Stomach (tissue), 8 donors: ENCODE measurements at regions not wholly inside any gene's neighbourhood (a gene's known extent, or its start where the extent isn't known, plus 50 kb on each side); places are given as distances from the start of the nearest gene placed in this dataset.

ENCODE experiments used
- DNase-seq, 2 donors: peaks; one replicate each; pipeline versions ENCODE4 v3.0.0 to v3.0.0-alpha.2; 2013 to 2019
- H3K27ac ChIP-seq, 5 donors: fragments of 200-600 bp in 4 of 5; sonication (generic) in 4 of 5; one replicate each; pipeline ENCODE4 v1.5.1; 2013 to 2019; ENCODE audit warnings: mild to moderate bottlenecking in 1 of 5, moderate library complexity in 1 of 5
- H3K27me3 ChIP-seq, 3 donors: fragments of 200-600 bp; sonication (generic); one replicate each; pipeline ENCODE4 v1.5.1; 2017 to 2019; ENCODE audit warnings: mixed run types in 1 of 3
- H3K36me3 ChIP-seq, 4 donors: fragments of 200-600 bp; sonication (generic); 1 replicate in 3 of 4; 2 replicates in 1 of 4; pipeline ENCODE4 v1.5.1; 2016 to 2019
- H3K4me1 ChIP-seq, 4 donors: fragments of 200-600 bp; sonication (generic); one replicate each; pipeline ENCODE4 v1.5.1; 2016 to 2019
- H3K4me3 ChIP-seq, 4 donors: fragments of 200-600 bp; sonication (generic) in 3 of 4; one replicate each; pipeline ENCODE4 v1.5.1; 2016 to 2019; ENCODE audit warnings: mild to moderate bottlenecking in 1 of 4
- H3K9me3 ChIP-seq, 4 donors: fragments of 200-600 bp; sonication (generic); one replicate each; pipeline ENCODE4 v1.5.1; 2016 to 2019
- CTCF ChIP-seq, 7 experiments: fragments of 450-650 bp in 4 of 7; fragments of 200-600 bp in 3 of 7; sonication (generic) in 3 of 7; IDR thresholded peaks; one replicate each; pipeline ENCODE4 v1.5.1; 2016 to 2019; ENCODE audit warnings: antibody characterized with exemption in 7 of 7, control low read depth in 2 of 7, mild to moderate bottlenecking in 1 of 7
- EP300 ChIP-seq: sonication (generic); formaldehyde crosslinking; IDR thresholded peaks from one replicate; pipeline ENCODE4 v1.6.1; 2017; ENCODE audit warnings: antibody characterized with exemption
- POLR2A ChIP-seq, 4 donors: fragments of 450-650 bp; IDR thresholded peaks; one replicate each; pipeline ENCODE4 v1.6.1; 2016; ENCODE audit warnings: antibody characterized with exemption in 4 of 4, control low read depth in 2 of 4, mild to moderate bottlenecking in 1 of 4, moderate library complexity in 1 of 4
- POLR2AphosphoS5 ChIP-seq, 3 donors: sonication (generic); formaldehyde crosslinking; IDR thresholded peaks; one replicate each; pipeline ENCODE4 v1.6.1; 2016; ENCODE audit warnings: antibody characterized with exemption in 3 of 3
- WGBS, 5 donors: extraction: QIAGEN DNeasy Blood & Tissue Kit in 3 of 5; methylation state at CpG; one replicate each; pipeline versions ENCODE4 v1.1.5 to v1.1.7; 2013 to 2018; 5-methylcytosine and 5-hydroxymethylcytosine counted together
- intact Hi-C: fragments of 100-400 bp; cut with DNase I; formaldehyde crosslinking; loops from one replicate; pipeline ENCODE4 v1.15.1; 2023; ENCODE audit warnings: low total_unique reads
- donor health status: healthy with polysubstance abuse.
- donor health status: Bipolar disorder and iron deficiency.
- donor health status: healthy.

GRCh38 chrX:10070714-10071436, 85.9 kb upstream of the CLCN4 start:
- no peak for DNase-seq
- H3K4me1 ChIP-seq = peaks cover 0 to 9% (median 0%) of the 10 kb centered on the region in 4 donors
- TF ChIP-seq POLR2AphosphoS5 (IDR thresholded peaks at IDR 0.05) (no peak), POLR2A (IDR thresholded peaks at IDR 0.05) (no peak), CTCF (IDR thresholded peaks at IDR 0.05) (no peak), EP300 (no peak)
- H3K27ac ChIP-seq = no peak overlapping the region
- H3K27me3 ChIP-seq = peaks cover 0 to 4% (median 0%) of the 10 kb centered on the region in 3 donors
- no peaks in the 10 kb centered on the region for H3K9me3 ChIP-seq
- H3K36me3 ChIP-seq = peaks cover 0 to 30% (median 13%) of the 10 kb centered on the region in 4 donors
- intact Hi-C loops = no loop called here
- WGBS, 5 donors = 83 to 91% (median 87%) methylated on average over 7 of the region's 7 CpGs
- H3K4me3 ChIP-seq = no peak overlapping the region

- no peaks in the 10 kb centered on the region for H3K9me3 ChIP-seq
- peaks cover 0 to 30% (median 13%) of the 10 kb centered on the region in 4 donors for H3K36me3 ChIP-seq
- TF ChIP-seq POLR2AphosphoS5 (IDR thresholded peaks at IDR 0.05) (no peak), EP300 (no peak), CTCF (IDR thresholded peaks at IDR 0.05) (no peak), POLR2A (IDR thresholded peaks at IDR 0.05) (no peak)
- no peak for DNase-seq
- peaks cover 0 to 4% (median 0%) of the 10 kb centered on the region in 3 donors for H3K27me3 ChIP-seq
- WGBS, 5 donors = 67 to 81% (median 80%) methylated on average over 6 to 7 of the region's 7 CpGs
- peaks cover 0 to 9% (median 0%) of the 10 kb centered on the region in 4 donors for H3K4me1 ChIP-seq
- intact Hi-C loops = no loop called here
- no peak overlapping the region for H3K27ac ChIP-seq
- no peak overlapping the region for H3K4me3 ChIP-seq
These were observed 85.2 kb upstream of the CLCN4 start for GRCh38 chrX:10071451-10072144.

GRCh38 chrX:10072786-10073568, 83.8 kb upstream of the CLCN4 start:
- no peak for TF ChIP-seq POLR2A (IDR thresholded peaks at IDR 0.05)
- no peak for TF ChIP-seq EP300
- TF ChIP-seq POLR2AphosphoS5 (IDR thresholded peaks at IDR 0.05) = no peak
- TF ChIP-seq CTCF (IDR thresholded peaks at IDR 0.05) = no peak

GRCh38 chrX:10073671-10074070, 83.1 kb upstream of the CLCN4 start:
- Histone ChIP-seq H3K27ac (no peak overlapping the region), H3K36me3 (peaks cover 0 to 15% (median 0%) of the 10 kb centered on the region in 4 donors), H3K4me3 (no peak overlapping the region), H3K27me3 (peaks cover 0 to 4% (median 0%) of the 10 kb centered on the region in 3 donors), H3K4me1 (peaks cover 0 to 9% (median 0%) of the 10 kb centered on the region in 4 donors), H3K9me3 (no peaks in the 10 kb centered on the region)
- intact Hi-C loops = no loop called here
- WGBS, 5 donors = 55 to 100% (median 77%) methylated on average over 1 of the region's 1 CpG
- no peak for DNase-seq
- TF ChIP-seq POLR2A (IDR thresholded peaks at IDR 0.05) = no peak
- TF ChIP-seq EP300 = no peak
- no peak for TF ChIP-seq POLR2AphosphoS5 (IDR thresholded peaks at IDR 0.05)
- no peak for TF ChIP-seq CTCF (IDR thresholded peaks at IDR 0.05)

More at GRCh38 chrX:10072786-10073568, 83.8 kb upstream of the CLCN4 start:
- H3K27me3 ChIP-seq = peaks cover 0 to 4% (median 0%) of the 10 kb centered on the region in 3 donors
- DNase-seq = no peak
- no peak overlapping the region for H3K4me3 ChIP-seq
- H3K36me3 ChIP-seq = peaks cover 0 to 21% (median 4%) of the 10 kb centered on the region in 4 donors
- H3K27ac ChIP-seq = no peak overlapping the region
- 70 to 91% (median 77%) methylated on average over 3 to 4 of the region's 4 CpGs for WGBS, 5 donors
- H3K9me3 ChIP-seq = no peaks in the 10 kb centered on the region
- intact Hi-C loops = no loop called here
- H3K4me1 ChIP-seq = peaks cover 0 to 9% (median 0%) of the 10 kb centered on the region in 4 donors
